Hepatocyte (in vitro differentiated cells): ENCODE measurements at regions not wholly inside any gene's neighbourhood (a gene's known extent, or its start where the extent isn't known, plus 50 kb on each side); places are given as distances from the start of the nearest gene placed in this dataset.

ENCODE experiments used
- DNase-seq: peaks from one replicate; pipeline ENCODE4 v3.0.0-alpha.2; 2016; ENCODE audit warnings: low spot score
- H2AFZ ChIP-seq: fragments of 200-600 bp; sonication (generic); 2 replicates; pipeline ENCODE4 v1.6.0; 2016; ENCODE audit warnings: antibody characterized with exemption, mild to moderate bottlenecking
- H3K27ac ChIP-seq: fragments of 200-600 bp; sonication (generic); 2 replicates; pipeline ENCODE4 v1.5.1; 2016; ENCODE audit warnings: mild to moderate bottlenecking
- H3K27me3 ChIP-seq: fragments of 200-600 bp; sonication (generic); 2 replicates; pipeline ENCODE4 v1.6.1; 2016
- H3K36me3 ChIP-seq: fragments of 200-600 bp; sonication (generic); replicated peaks from 2 replicates; pipeline ENCODE4 v1.5.1; 2016; ENCODE audit warnings: low read depth; ENCODE audit not compliant: insufficient read depth
- H3K4me1 ChIP-seq: fragments of 200-600 bp; sonication (generic); 2 replicates; pipeline ENCODE4 v1.5.1; 2016; ENCODE audit warnings: mild to moderate bottlenecking, moderate library complexity; ENCODE audit not compliant: insufficient read depth
- H3K4me2 ChIP-seq: fragments of 200-600 bp; sonication (generic); 2 replicates; pipeline ENCODE4 v1.6.0; 2016
- H3K4me3 ChIP-seq: fragments of 200-600 bp; sonication (generic); 2 replicates; pipeline ENCODE4 v1.5.1; 2016; ENCODE audit warnings: mild to moderate bottlenecking
- H3K79me2 ChIP-seq: fragments of 200-600 bp; sonication (generic); 2 replicates; pipeline ENCODE4 v1.6.0; 2017; ENCODE audit warnings: mild to moderate bottlenecking
- H3K9me2 ChIP-seq: fragments of 200-600 bp; sonication (generic); replicated peaks from 2 replicates; pipeline ENCODE4 v1.6.0; 2017; ENCODE audit warnings: mild to moderate bottlenecking; ENCODE audit not compliant: insufficient read depth
- H3K9me3 ChIP-seq: fragments of 200-600 bp; sonication (generic); 2 replicates; pipeline ENCODE4 v1.5.1; 2016; ENCODE audit warnings: low read depth, mild to moderate bottlenecking
- H4K20me1 ChIP-seq: fragments of 200-600 bp; sonication (generic); 2 replicates; pipeline ENCODE4 v1.6.0; 2016; ENCODE audit warnings: mild to moderate bottlenecking; ENCODE audit not compliant: insufficient read depth, poor library complexity, severe bottlenecking
- EZH2 ChIP-seq: fragments of 200-600 bp; sonication (generic); IDR thresholded peaks from 2 replicates; pipeline ENCODE4 v1.6.1; 2016; ENCODE audit warnings: antibody characterized with exemption, mild to moderate bottlenecking, borderline replicate concordance
- EZH2phosphoT487 ChIP-seq: fragments of 200-600 bp; sonication (generic); IDR thresholded peaks from one replicate; pipeline ENCODE4 v1.6.1; 2018; ENCODE audit warnings: antibody characterized with exemption, mild to moderate bottlenecking, low read depth, moderate library complexity; ENCODE audit not compliant: unreplicated experiment, severe bottlenecking
- WGBS: methylation state at CpG from one replicate; pipeline ENCODE4 v1.1.6; 2016; ENCODE audit warnings: low lambda C conversion rate; ENCODE audit errors: missing lambda C conversion rate; 5-methylcytosine and 5-hydroxymethylcytosine counted together
- TF ChIP-seq, protein P1 (sequence below): fragments of 200-600 bp; sonication (generic); IDR thresholded peaks from 2 replicates; pipeline ENCODE4 v1.5.1; 2016; ENCODE audit warnings: antibody characterized with exemption, mild to moderate bottlenecking; ENCODE audit not compliant: poor library complexity

DNA sequence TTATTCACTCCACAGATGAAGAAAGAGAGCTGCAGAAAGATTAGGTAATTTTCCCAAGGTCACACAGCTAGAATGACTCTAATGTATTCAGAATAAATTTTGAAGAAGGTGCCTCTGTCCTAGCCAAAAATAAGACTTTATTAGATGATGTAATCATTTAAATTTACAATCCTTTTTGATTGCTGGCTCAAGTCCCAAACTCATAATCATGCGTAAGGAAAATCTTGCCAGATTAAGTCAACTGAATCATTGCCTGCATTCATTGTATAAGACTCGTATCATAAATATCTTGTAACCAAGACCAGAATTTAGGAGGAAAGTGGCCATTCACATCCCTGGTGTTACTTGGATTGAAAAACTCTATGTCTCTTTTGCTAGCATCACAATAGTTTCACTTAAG lies 53.1 kb upstream of the STK39 start:
- Histone ChIP-seq H2AFZ (no peak overlapping the region), H3K9me2 (no peaks in the 10 kb centered on the region), H3K4me1 (no peaks in the 10 kb centered on the region), H4K20me1 (no peaks in the 10 kb centered on the region), H3K4me3 (no peak overlapping the region), H3K79me2 (no peaks in the 10 kb centered on the region), H3K27ac (no peak overlapping the region), H3K9me3 (no peaks in the 10 kb centered on the region), H3K4me2 (no peak overlapping the region), H3K36me3 (no peaks in the 10 kb centered on the region), H3K27me3 (no peaks in the 10 kb centered on the region)
- no peak for DNase-seq
- TF ChIP-seq, protein P1, sequence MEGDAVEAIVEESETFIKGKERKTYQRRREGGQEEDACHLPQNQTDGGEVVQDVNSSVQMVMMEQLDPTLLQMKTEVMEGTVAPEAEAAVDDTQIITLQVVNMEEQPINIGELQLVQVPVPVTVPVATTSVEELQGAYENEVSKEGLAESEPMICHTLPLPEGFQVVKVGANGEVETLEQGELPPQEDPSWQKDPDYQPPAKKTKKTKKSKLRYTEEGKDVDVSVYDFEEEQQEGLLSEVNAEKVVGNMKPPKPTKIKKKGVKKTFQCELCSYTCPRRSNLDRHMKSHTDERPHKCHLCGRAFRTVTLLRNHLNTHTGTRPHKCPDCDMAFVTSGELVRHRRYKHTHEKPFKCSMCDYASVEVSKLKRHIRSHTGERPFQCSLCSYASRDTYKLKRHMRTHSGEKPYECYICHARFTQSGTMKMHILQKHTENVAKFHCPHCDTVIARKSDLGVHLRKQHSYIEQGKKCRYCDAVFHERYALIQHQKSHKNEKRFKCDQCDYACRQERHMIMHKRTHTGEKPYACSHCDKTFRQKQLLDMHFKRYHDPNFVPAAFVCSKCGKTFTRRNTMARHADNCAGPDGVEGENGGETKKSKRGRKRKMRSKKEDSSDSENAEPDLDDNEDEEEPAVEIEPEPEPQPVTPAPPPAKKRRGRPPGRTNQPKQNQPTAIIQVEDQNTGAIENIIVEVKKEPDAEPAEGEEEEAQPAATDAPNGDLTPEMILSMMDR = no peak
- TF ChIP-seq EZH2 (no peak), EZH2phosphoT487 (no peak)
- WGBS = 79% methylated on average over 2 of the region's 2 CpGs

DNA sequence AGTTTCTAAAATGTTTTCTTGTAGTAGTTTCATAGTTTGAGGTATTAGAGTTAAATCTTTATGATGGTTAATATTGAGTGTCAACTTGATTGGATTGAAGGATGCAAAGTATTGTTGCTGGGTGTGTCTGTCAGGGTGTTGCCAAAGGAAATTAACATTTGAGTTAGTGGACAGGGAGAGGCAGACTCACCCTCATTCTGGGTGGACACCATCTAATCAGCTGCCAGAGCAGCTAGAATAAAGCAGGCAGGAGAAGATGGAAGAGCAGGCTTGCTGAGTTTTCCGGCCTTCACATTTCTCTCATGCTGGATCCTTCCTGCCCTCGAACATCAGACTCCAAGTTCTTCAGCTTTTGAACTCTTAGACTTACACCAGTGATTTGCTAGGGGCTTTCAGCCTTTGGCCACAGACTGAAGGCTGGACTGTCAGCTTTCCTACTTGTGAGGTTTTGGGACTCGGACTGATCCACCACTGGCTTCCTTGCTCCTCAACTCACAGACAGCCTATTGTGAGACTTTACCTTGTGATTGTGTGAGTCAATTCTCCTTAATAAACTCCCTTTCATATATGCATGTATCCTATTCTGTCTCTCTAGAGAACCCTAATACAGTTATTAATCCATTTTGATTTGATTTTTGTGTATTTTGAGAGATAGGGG lies 56.8 kb upstream of the STK39 start:
- Histone ChIP-seq H3K27ac (no peak overlapping the region), H3K79me2 (no peaks in the 10 kb centered on the region), H3K4me2 (no peak overlapping the region), H3K4me3 (no peak overlapping the region), H4K20me1 (no peaks in the 10 kb centered on the region), H3K27me3 (no peaks in the 10 kb centered on the region), H3K4me1 (no peaks in the 10 kb centered on the region), H2AFZ (no peak overlapping the region), H3K9me2 (no peaks in the 10 kb centered on the region), H3K9me3 (no peaks in the 10 kb centered on the region), H3K36me3 (no peaks in the 10 kb centered on the region)
- TF ChIP-seq EZH2phosphoT487 (no peak), EZH2 (no peak)
- TF ChIP-seq, protein P1 = no peak
- WGBS = 93% methylated on average over 3 of the region's 3 CpGs
- no peak for DNase-seq

DNA sequence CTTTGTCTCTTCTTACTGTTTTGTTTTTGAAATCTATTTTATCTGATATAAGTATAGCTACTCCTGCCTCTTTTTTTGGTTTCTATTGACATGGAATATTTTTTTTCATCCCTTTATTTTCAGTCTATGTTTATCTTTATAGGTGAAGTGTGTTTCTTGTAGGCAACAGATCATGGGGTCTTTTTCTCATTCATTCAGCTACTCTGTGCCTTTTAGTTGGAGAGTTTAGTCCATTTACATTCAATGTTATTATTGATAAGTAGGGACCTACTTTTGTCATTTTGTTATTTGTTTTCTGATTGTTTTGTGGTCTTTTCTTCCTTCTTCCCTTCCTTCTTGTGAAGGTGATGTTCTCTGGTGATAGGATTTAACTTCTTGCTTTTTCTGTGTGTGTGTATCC lies 60.0 kb upstream of the STK39 start:
- no peaks in the 10 kb centered on the region for H3K27me3 ChIP-seq
- no peaks in the 10 kb centered on the region for H4K20me1 ChIP-seq
- TF ChIP-seq, protein P1 = no peak
- TF ChIP-seq EZH2phosphoT487 = no peak
- TF ChIP-seq EZH2 = no peak
- no peaks in the 10 kb centered on the region for H3K79me2 ChIP-seq
- no peaks in the 10 kb centered on the region for H3K9me2 ChIP-seq
- H3K27ac ChIP-seq = no peak overlapping the region
- no peaks in the 10 kb centered on the region for H3K9me3 ChIP-seq
- H3K36me3 ChIP-seq = no peaks in the 10 kb centered on the region
- H3K4me3 ChIP-seq = no peak overlapping the region
- no peak overlapping the region for H2AFZ ChIP-seq
- no peak overlapping the region for H3K4me2 ChIP-seq
- DNase-seq = no peak
- H3K4me1 ChIP-seq = no peaks in the 10 kb centered on the region
